ENCODE measurements at regions not wholly inside any gene's neighbourhood (a gene's known extent, or its start where the extent isn't known, plus 50 kb on each side); places are given as distances from the start of the nearest gene placed in this dataset.

DNA sequence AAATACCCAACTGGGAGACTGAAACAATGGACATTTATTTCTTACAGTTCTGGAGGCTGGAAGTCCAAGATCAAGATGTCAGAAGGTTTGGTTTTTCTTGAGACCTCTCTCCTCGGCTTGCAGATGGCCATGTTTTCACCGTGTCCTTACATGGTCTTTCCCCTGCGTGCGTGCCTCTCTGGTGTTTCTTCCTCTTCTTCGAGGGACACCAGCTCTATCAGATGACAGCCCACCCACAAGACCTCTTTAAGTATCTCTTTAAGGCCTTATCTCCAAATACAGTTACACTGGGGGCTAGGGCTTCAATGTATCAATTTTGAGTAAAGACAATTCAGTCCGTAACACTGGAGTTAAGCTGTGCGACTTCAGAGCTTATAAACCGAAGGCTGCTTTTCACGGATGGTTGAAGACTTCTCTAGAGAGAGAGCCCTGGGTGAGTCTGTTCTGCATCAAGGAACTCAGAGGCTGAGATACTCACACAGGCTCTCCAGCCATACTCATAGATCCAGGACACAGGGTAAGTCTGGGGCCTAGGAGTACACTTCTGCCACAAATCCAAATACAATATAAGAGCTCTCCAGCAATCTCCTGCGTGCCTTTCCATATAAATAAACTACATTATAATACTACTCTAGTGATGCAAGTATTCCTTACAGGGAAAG lies 339.9 kb upstream of the PKDCC start:
- no peak for DNase-seq

DNA sequence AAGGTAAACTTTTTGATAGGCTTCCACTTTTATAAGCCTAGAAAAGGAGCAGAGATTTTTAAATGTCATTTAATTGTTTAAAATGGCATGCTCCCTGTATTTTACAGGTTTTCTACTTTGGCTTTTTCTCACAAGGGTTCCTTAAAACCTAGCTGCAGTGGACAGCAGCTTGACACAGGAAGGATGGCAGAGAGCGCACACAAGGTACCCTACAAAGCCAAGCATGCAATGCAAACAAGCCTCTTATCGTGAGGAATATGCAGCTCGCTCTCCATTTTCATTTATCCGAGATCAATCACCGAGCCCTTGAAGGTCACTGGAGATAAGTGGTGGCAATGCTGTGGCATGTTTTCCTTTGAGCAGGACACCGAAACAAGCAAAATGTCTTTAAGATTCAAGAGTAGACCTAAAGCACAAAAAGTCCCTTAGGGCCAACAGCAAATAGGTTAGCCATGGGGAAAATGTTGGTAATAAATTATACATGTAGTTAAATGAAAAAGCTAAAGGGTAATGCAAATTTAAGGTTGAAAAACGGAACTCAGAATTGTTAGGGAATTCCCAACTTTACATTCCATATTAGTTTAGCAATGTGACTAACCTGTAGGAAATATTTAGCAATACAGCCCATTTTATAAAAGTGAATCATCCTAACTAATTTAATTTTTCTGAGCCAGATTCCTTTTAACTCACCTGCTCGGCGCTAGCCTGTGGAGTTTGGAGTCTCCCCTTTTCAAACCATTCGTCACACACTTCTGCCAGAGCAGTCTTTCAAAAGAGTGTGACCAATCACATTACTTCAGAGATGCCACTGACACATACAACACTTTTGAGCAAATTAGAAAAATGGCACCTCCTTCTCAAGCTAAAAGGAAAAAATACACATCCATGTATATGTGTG lies 337.9 kb upstream of the PKDCC start:
- no peak for DNase-seq

GRCh38 chr2:41710944-41711343 lies 336.9 kb upstream of the PKDCC start:
- no peak for DNase-seq

GRCh38 chr2:41711736-41712135 lies 336.1 kb upstream of the PKDCC start:
- no peak for DNase-seq

GRCh38 chr2:41716497-41716896 lies 331.3 kb upstream of the PKDCC start:
- peak; percentile 74 for DNase-seq

- peak; percentile 97 for DNase-seq
Observed at GRCh38 chr2:41717839-41718238, 330.0 kb upstream of the PKDCC start.

GRCh38 chr2:41718705-41719104 lies 329.1 kb upstream of the PKDCC start:
- no peak for DNase-seq

DNA sequence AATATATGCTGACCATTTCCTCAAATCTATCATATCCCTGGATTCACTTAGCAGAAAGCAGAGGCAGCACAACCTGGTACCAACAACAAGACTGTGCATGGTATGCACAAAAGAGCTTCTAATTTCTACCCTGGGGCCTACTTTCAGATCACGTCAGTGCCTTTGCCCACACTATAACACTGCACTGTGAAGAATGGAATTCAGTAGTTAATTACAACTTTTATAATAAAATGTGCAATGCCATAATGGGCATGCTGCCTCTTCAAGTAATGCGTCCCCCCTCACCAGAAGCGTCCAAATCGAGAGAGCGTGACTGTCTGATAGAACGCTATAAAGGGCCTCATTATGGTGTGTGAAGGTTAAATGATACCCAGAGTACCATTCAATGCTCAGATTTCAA lies 328.1 kb upstream of the PKDCC start:
- no peak for DNase-seq

DNA sequence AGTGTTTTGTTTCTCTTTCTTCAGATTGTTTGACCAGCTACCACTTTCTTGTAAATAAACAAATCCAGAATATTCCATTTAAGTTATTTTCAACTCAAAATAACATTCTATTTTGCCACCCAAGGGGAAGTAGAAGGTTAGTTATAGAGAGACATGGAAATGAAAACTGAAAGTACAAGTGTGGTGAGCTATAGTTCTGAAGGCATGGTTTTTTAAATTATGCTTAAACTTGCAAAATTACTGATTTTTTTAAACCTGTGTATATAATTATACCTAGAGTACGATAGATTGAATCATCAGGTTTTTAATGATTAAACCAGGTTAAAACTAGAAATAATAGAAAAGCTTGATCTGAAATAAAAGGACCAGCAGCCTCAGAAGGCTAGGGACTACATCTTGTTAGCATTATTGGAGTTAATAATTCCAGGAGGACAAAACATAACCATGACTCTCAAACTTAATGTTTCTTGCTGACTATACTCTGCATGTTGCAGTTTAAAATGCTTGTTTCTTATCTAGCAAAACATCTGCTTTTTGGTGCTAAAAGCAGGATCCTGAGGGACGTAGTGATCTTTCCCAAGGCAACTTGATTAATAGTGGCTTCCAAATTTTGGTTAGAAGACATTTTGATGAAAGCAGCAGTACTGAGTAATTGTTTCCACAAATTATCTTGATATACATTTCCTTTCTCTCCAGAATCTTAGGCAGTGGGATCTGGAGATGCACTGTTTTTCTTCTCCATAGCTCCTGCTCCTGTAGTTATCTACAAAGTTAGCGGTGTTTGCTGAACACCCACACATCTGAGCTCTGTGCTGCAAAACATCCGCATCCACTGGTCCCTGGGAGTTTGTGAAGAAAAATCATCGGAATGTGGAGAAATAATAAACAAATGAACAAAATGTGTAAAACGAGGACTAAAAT lies 327.2 kb upstream of the PKDCC start:
- DNase-seq: no peak

DNA sequence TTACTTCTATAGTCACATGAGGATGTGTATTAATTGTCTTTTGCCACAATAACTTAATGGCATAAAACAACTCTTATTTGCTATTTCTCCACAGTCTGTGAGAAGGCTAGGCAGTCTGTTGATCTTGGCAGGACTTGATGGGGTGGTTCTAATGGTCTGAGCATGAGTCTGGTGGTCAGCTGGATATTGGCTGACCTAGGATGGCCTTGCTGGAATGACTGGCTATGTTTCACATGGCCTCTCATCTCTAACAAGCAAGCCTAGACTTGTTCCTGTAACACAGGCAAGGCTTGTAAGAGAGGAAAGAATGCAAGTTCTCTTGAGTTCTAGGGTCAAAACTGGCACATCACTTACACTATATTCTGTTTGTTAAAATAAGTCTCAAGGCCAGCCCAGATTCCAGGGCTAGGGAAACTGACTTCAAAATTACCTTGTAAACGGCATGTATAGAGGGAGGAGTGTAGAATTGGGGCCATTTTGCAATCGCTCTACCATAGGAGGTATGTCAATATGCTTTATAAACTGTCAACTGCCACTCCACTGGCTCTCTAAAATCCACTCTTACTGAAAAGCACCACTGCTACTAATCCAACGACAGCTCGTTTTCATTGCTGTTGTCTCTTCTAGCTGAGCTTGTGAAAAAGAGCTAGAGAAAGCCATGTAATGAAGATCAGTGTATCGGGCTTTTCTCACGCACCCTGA lies 325.0 kb upstream of the PKDCC start:
- peak; percentile 6 for DNase-seq

DNA sequence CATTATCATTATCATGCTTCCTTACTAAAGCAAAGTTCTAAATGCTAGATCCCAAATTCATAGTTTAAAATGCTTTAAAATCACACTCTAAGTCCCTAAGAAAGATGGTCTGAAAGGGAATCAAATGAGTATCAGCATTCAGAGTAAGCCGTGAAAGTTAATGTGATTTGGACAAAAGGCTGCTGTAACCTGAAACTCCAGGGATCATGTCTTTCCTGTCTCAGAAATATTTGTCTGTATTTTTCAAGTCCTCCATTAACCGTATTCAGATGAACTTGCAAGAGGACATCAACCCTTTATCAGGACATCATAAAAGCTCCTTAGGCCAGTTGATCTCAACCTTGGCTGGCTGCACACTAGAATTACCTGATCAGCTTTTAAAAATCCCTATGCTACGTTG lies 324.3 kb upstream of the PKDCC start:
- DNase-seq: peak; percentile 35

DNA sequence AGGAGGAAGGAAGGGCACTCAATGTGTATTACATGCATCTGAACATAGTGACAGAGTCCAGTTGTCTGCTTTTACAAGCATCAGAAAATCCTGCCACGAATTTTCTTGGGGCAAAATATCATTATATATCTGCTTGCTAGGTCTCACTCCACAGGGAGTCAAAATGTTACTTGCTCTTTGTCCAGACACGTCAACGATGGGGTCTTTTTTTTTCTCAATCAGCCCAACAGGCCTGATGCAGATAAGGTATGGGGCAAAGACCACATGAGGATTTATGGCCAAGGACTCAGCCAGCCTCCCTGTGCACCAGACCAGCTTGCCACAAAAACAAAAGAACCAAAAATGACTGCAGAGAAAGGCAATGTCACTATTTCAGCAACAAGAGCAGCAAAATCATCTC lies 323.4 kb upstream of the PKDCC start:
- no peak for DNase-seq

GRCh38 chr2:41725901-41726300 lies 321.9 kb upstream of the PKDCC start:
- DNase-seq: no peak

DNA sequence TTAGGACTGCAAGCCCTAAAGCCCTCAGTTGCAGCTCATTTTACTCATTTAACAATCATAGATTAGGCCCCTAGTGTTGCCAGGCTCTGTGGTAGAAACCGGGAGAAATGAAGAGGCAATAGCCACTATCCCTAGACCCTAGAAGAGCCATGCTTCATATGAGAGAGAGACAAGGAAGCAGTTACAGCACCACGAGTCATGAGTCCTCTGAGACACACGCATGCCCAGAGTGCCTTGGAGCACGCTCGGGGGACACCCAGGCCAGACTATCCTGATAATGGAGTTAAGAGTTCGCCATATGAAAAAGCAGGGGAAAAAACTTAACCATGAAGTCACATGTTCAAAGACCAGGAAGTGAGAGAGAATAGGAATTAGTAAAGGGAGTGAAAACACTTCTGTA lies 321.5 kb upstream of the PKDCC start:
- DNase-seq: no peak

- DNase-seq: no peak
Observed at GRCh38 chr2:41727152-41727551, 320.7 kb upstream of the PKDCC start.

DNA sequence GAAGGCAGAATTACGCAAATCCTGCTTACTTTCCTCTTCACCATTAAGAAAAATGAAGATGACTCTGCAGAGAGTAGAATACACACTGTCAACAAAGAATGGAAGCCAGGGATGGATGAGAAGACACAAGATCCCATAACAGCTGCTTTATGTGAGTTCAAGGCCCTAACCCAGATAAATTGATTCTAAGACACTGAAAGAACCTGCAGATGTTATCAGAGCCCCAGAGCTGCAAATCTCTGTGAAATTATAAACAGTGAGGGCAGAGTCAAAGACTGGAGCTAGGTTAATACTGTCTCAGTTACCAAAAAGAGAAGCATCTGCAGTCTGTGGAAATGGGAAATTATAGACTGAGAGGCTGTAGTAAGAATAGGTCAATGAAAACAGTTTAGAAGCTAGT lies 320.1 kb upstream of the PKDCC start:
- no peak for DNase-seq

DNA sequence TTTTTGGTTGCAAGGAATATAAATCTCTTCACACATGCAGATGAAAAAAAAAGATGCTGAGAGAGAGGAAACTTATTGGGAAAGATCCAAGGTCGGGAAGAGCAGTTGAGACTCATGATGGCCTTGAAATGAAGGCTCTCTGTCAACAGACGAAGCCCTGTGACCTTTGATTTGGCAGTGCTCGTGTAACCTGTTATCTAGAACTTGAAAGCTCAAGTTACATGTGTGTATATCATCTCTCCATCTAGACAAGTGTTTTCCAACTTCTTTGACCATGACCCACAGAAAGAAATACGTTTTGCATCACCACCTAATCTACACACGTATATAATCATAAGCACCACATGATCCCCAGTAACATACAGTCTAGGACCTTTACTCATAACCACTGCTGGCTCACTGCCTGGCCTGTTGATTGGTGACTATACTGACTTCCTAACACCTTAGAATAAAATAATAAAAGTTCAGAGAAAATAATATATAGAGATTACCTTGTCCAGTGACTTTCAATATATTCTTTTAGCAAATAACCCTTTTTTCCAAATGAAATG lies 319.0 kb upstream of the PKDCC start:
- DNase-seq: no peak

DNA sequence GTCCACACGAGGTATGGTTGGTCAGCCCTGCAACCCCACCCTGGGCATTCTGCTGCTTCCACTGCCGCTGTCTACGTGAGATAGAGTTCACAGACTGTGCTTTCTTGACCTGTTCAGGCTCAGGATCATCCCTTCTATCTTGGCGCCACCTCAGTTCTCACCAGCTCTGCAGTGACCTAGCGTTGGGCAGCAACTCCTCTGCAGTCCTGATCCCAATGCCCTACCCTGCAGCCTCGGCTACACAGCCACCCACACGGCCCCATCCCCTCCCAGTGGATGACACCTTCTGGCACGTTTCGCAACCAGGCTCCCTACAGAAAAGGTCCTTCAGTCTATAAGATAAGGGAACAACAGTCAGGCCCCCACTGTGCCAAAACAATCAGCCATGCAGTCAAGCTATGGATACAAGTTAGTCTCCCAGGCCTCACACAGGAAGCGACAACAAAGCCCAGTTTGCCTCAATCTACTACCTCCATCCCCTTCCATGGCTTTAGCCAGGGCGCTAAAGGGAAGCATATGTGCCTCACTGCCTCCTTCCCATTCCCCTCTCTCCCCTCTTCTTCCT lies 317.9 kb upstream of the PKDCC start:
- DNase-seq: no peak

DNA sequence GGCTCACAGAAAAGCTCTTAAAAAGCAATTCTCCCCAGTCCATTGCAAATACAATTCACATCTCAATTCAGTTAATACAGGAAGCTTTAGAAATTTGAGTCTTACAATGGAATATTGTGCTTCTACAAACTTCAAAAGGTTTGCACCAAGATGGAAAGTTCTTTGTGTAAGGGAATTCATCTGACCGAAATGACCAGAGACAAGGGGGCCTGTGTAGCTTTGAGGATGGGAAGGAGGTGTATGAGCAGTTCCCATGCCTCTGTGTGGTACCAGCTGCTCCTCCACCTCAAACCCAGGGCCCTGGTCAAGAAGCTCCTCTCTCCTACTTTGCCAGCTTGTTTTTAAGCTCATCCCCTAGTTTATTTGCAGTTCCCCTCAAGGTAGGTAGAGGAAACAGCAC lies 312.8 kb upstream of the PKDCC start:
- no peak for DNase-seq

- no peak for DNase-seq
Observed at GRCh38 chr2:41735476-41735875, 312.3 kb upstream of the PKDCC start.

- no peak for DNase-seq
Observed at GRCh38 chr2:41736105-41736567, 311.7 kb upstream of the PKDCC start.

DNA sequence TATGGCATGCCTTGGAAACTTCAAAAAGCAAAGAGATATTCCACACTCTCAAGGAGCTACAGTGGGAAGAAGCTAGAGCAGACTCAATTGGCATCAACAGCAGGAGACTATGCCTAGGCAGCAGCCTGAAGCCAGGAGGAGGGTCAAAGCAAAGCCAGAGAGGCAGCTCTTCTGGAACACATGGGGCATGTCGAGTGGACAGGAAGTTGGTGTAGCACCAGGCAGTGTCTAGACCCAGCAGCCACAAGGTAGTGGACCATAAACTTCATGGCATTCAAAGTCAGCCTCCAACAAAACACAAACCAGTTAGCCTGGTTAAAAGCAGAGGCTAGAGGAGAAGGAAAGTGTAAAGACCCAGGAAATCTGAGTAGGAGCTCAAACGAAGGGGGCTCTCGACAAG lies 311.2 kb upstream of the PKDCC start:
- DNase-seq: no peak
